ENCODE measurements at regions not wholly inside any gene's neighbourhood (a gene's known extent, or its start where the extent isn't known, plus 50 kb on each side); places are given as distances from the start of the nearest gene placed in this dataset.

- DNase-seq (ENCODE audit: extremely low read depth in 1 of 2, low read depth in 1 of 2): no peak
These were observed 81.1 kb upstream of the HS6ST1 start for GRCh38 chr2:128399690-128400291.

GRCh38 chr2:128401680-128402079, 83.0 kb upstream of the HS6ST1 start:
- no peak for DNase-seq (ENCODE audit: extremely low read depth in 1 of 2, low read depth in 1 of 2)

- no peak for DNase-seq (ENCODE audit: extremely low read depth in 1 of 2, low read depth in 1 of 2)
These were observed 84.4 kb upstream of the HS6ST1 start for GRCh38 chr2:128402911-128403670.

- no peak for DNase-seq (ENCODE audit: extremely low read depth in 1 of 2, low read depth in 1 of 2)
These were observed 85.4 kb upstream of the HS6ST1 start for GRCh38 chr2:128403814-128404708.

GRCh38 chr2:128404709-128405466, 86.2 kb upstream of the HS6ST1 start:
- no peak for DNase-seq (ENCODE audit: extremely low read depth in 1 of 2, low read depth in 1 of 2)

- no peak for DNase-seq (ENCODE audit: extremely low read depth in 1 of 2, low read depth in 1 of 2)
These were observed 86.8 kb upstream of the HS6ST1 start for GRCh38 chr2:128405467-128405900.

- DNase-seq (ENCODE audit: extremely low read depth in 1 of 2, low read depth in 1 of 2): no peak
These were observed 87.4 kb upstream of the HS6ST1 start for GRCh38 chr2:128405981-128406613.

GRCh38 chr2:128406736-128407554, 88.3 kb upstream of the HS6ST1 start:
- DNase-seq (ENCODE audit: extremely low read depth in 1 of 2, low read depth in 1 of 2): no peak

GRCh38 chr2:128408349-128409305, 90.0 kb upstream of the HS6ST1 start:
- DNase-seq (ENCODE audit: extremely low read depth in 1 of 2, low read depth in 1 of 2): no peak

GRCh38 chr2:128409326-128410034, 90.8 kb upstream of the HS6ST1 start:
- no peak for DNase-seq (ENCODE audit: extremely low read depth in 1 of 2, low read depth in 1 of 2)

GRCh38 chr2:128410035-128410757, 91.5 kb upstream of the HS6ST1 start:
- DNase-seq (ENCODE audit: extremely low read depth in 1 of 2, low read depth in 1 of 2): no peak

GRCh38 chr2:128410758-128411215, 92.1 kb upstream of the HS6ST1 start:
- no peak for DNase-seq (ENCODE audit: extremely low read depth in 1 of 2, low read depth in 1 of 2)

GRCh38 chr2:128411431-128411830, 92.8 kb upstream of the HS6ST1 start:
- DNase-seq (ENCODE audit: extremely low read depth in 1 of 2, low read depth in 1 of 2): no peak

GRCh38 chr2:128412181-128412871, 93.7 kb upstream of the HS6ST1 start:
- DNase-seq (ENCODE audit: extremely low read depth in 1 of 2, low read depth in 1 of 2): no peak

- DNase-seq (ENCODE audit: extremely low read depth in 1 of 2, low read depth in 1 of 2): no peak
These were observed 94.5 kb upstream of the HS6ST1 start for GRCh38 chr2:128413014-128413717.

All from stimulated activated CD8-positive, alpha-beta memory T cell treated with anti-CD3 and anti-CD28 coated beads, Interleukin-7, amount 100 ng/mL, for 48 hours (primary cell).